Liver (tissue), 8 donors: ENCODE measurements at regions not wholly inside any gene's neighbourhood (a gene's known extent, or its start where the extent isn't known, plus 50 kb on each side); places are given as distances from the start of the nearest gene placed in this dataset.

Experiments
- DNase-seq: peaks from one replicate; pipeline ENCODE4 v3.0.0-alpha.2; 2017; ENCODE audit warnings: low spot score
- H3K27ac ChIP-seq, 2 donors: one replicate each; pipeline ENCODE4 v1.7.0; 2013; ENCODE audit warnings: inconsistent platforms in 2 of 2, low read length in 2 of 2, control low read depth in 1 of 2, low read depth in 1 of 2, mild to moderate bottlenecking in 1 of 2
- H3K27me3 ChIP-seq, 4 donors: one replicate each; pipeline versions ENCODE4 v1.6.1 to v1.7.0; 2013; ENCODE audit warnings: low read length in 3 of 4, inconsistent platforms in 1 of 4, mild to moderate bottlenecking in 1 of 4, moderate library complexity in 1 of 4; ENCODE audit not compliant: control insufficient read depth in 4 of 4, insufficient read depth in 4 of 4
- H3K36me3 ChIP-seq, 4 donors: one replicate each; pipeline versions ENCODE4 v1.6.1 to v1.7.0; 2013; ENCODE audit warnings: low read length in 3 of 4, mild to moderate bottlenecking in 3 of 4, low read depth in 1 of 4, moderate library complexity in 1 of 4; ENCODE audit not compliant: control insufficient read depth in 4 of 4, insufficient read depth in 3 of 4
- H3K4me1 ChIP-seq, 4 donors: one replicate each; pipeline versions ENCODE4 v1.6.1 to v1.7.0; 2013; ENCODE audit warnings: low read length in 3 of 4, mild to moderate bottlenecking in 3 of 4, moderate library complexity in 1 of 4; ENCODE audit not compliant: control insufficient read depth in 4 of 4, insufficient read depth in 4 of 4
- H3K4me3 ChIP-seq, 3 donors: one replicate each; pipeline versions ENCODE4 v1.6.1 to v1.7.0; 2013; ENCODE audit warnings: low read length in 3 of 3, control low read depth in 1 of 3, low read depth in 1 of 3, mild to moderate bottlenecking in 1 of 3
- H3K9ac ChIP-seq, 2 donors: one replicate each; pipeline ENCODE4 v1.7.0; 2013; ENCODE audit warnings: low read length in 2 of 2, mild to moderate bottlenecking in 2 of 2, moderate library complexity in 2 of 2, control low read depth in 1 of 2, low read depth in 1 of 2
- H3K9me3 ChIP-seq, 4 donors: one replicate each; pipeline versions ENCODE4 v1.6.1 to v1.7.0; 2013; ENCODE audit warnings: low read length in 3 of 4; ENCODE audit not compliant: control insufficient read depth in 4 of 4
- ATF3 ChIP-seq: IDR thresholded peaks from 2 replicates; pipeline ENCODE4 v1.6.1; 2016; ENCODE audit warnings: antibody characterized with exemption
- CTCF ChIP-seq: fragments of 150-350 bp; IDR thresholded peaks from 2 replicates; pipeline ENCODE4 v1.5.1; 2017; ENCODE audit warnings: improper control_type of control experiment, low read depth, low read length; ENCODE audit not compliant: missing input control
- EGR1 ChIP-seq, 2 donors: IDR thresholded peaks; 2 replicates each; pipeline ENCODE4 v1.6.1; 2016 to 2018; ENCODE audit warnings: antibody characterized with exemption in 2 of 2, low read depth in 2 of 2
- FOXA1 ChIP-seq: IDR thresholded peaks from 2 replicates; pipeline ENCODE4 v1.6.1; 2016; ENCODE audit warnings: antibody characterized with exemption
- FOXA2 ChIP-seq: IDR thresholded peaks from 2 replicates; pipeline ENCODE4 v1.6.1; 2016; ENCODE audit warnings: antibody characterized with exemption
- HNF4A ChIP-seq, 2 donors: conservative IDR thresholded peaks; 2 replicates each; pipeline ENCODE4 v1.6.1; 2016; ENCODE audit warnings: antibody characterized with exemption in 2 of 2, mild to moderate bottlenecking in 2 of 2
- HNF4G ChIP-seq: IDR thresholded peaks from 2 replicates; pipeline ENCODE4 v1.6.1; 2016; ENCODE audit warnings: antibody characterized with exemption
- JUND ChIP-seq, 2 donors: IDR thresholded peaks; 2 replicates each; pipeline ENCODE4 v1.6.1; 2016; ENCODE audit warnings: antibody characterized with exemption in 2 of 2
- MAX ChIP-seq: IDR thresholded peaks from 2 replicates; pipeline ENCODE4 v1.6.1; 2016; ENCODE audit warnings: antibody characterized with exemption
- NR2F2 ChIP-seq: IDR thresholded peaks from 2 replicates; pipeline ENCODE4 v1.6.1; 2016; ENCODE audit warnings: antibody characterized with exemption
- RAD21 ChIP-seq, 2 donors: IDR thresholded peaks; 2 replicates each; pipeline ENCODE4 v1.6.1; 2016; ENCODE audit warnings: antibody characterized with exemption in 2 of 2, mild to moderate bottlenecking in 2 of 2
- REST ChIP-seq: IDR thresholded peaks from 2 replicates; pipeline ENCODE4 v1.6.1; 2016; ENCODE audit warnings: antibody characterized with exemption, mild to moderate bottlenecking
- RXRA ChIP-seq, 2 donors: IDR thresholded peaks; 2 replicates each; pipeline ENCODE4 v1.6.1; 2017 to 2018; ENCODE audit warnings: antibody characterized with exemption in 2 of 2, mild to moderate bottlenecking in 1 of 2
- SP1 ChIP-seq: IDR thresholded peaks from 2 replicates; pipeline ENCODE4 v1.6.1; 2018; ENCODE audit warnings: antibody characterized with exemption, mild to moderate bottlenecking
- TAF1 ChIP-seq: conservative IDR thresholded peaks from 2 replicates; pipeline ENCODE4 v1.6.1; 2016; ENCODE audit warnings: antibody characterized with exemption, mild to moderate bottlenecking
- ZBTB33 ChIP-seq: IDR thresholded peaks from 2 replicates; pipeline ENCODE4 v1.6.1; 2016; ENCODE audit warnings: antibody characterized with exemption
- WGBS: extraction: QIAGEN DNeasy Blood & Tissue Kit; methylation state at CpG from one replicate; pipeline ENCODE4 v1.1.7; 2013; 5-methylcytosine and 5-hydroxymethylcytosine counted together
- donor health status: healthy.
- donor health status: healthy.
- donor health status: healthy.
- donor health status: healthy.
- donor health status: healthy.

- no peak overlapping the region for H3K9ac ChIP-seq
Observed at GRCh38 chr16:85978291-85978775, 79.4 kb downstream of the IRF8 start.

More at GRCh38 chr16:85978291-85978775, 79.4 kb downstream of the IRF8 start:
- Histone ChIP-seq H3K27ac (no peak overlapping the region), H3K9me3 (no peaks in the 10 kb centered on the region), H3K36me3 (no peaks in the 10 kb centered on the region), H3K4me3 (no peak overlapping the region), H3K27me3 (no peaks in the 10 kb centered on the region), H3K4me1 (peaks cover 8 to 21% (median 15%) of the 10 kb centered on the region in 4 donors)
- 82% methylated on average over 22 of the region's 22 CpGs for WGBS
- TF ChIP-seq JUND (IDR thresholded peaks at IDR 0.05) = no peak
- TF ChIP-seq FOXA2 = no peak
- TF ChIP-seq TAF1 = no peak
- TF ChIP-seq HNF4A (conservative IDR thresholded peaks at IDR 0.05) = no peak
- TF ChIP-seq SP1 = no peak
- no peak for TF ChIP-seq NR2F2
- no peak for TF ChIP-seq MAX
- TF ChIP-seq CTCF = no peak
- no peak for TF ChIP-seq RXRA (IDR thresholded peaks at IDR 0.05)
- TF ChIP-seq EGR1 (IDR thresholded peaks at IDR 0.05; ENCODE audit: low read depth in 2 of 2) = no peak
- no peak for TF ChIP-seq REST
- TF ChIP-seq ZBTB33 = no peak
- no peak for TF ChIP-seq RAD21 (IDR thresholded peaks at IDR 0.05)
- no peak for TF ChIP-seq HNF4G
- no peak for TF ChIP-seq FOXA1
- no peak for TF ChIP-seq ATF3
- DNase-seq = no peak
